Ascending aorta (tissue), 2 donors: ENCODE measurements at regions not wholly inside any gene's neighbourhood (a gene's known extent, or its start where the extent isn't known, plus 50 kb on each side); places are given as distances from the start of the nearest gene placed in this dataset.

Experiments
- DNase-seq, 2 donors: peaks; one replicate each; pipeline ENCODE4 v3.0.0-alpha.2; 2019; ENCODE audit warnings: low spot score in 2 of 2
- H3K27ac ChIP-seq, 2 donors: fragments of 200-600 bp; sonication (generic); one replicate each; pipeline ENCODE4 v1.5.1; 2016 to 2017; ENCODE audit warnings: mild to moderate bottlenecking in 1 of 2
- H3K27me3 ChIP-seq: fragments of 200-600 bp; sonication (generic); one replicate; pipeline ENCODE4 v1.5.1; 2017
- H3K36me3 ChIP-seq, 2 donors: fragments of 200-600 bp; sonication (generic); one replicate each; pipeline ENCODE4 v1.5.1; 2016
- H3K4me1 ChIP-seq, 2 donors: fragments of 200-600 bp; sonication (generic); one replicate each; pipeline ENCODE4 v1.5.1; 2016 to 2017; ENCODE audit warnings: mild to moderate bottlenecking in 1 of 2
- H3K4me3 ChIP-seq, 2 donors: fragments of 200-600 bp; sonication (generic); one replicate each; pipeline ENCODE4 v1.5.1; 2016 to 2017; ENCODE audit warnings: mild to moderate bottlenecking in 1 of 2
- H3K9me3 ChIP-seq, 2 donors: fragments of 200-600 bp; sonication (generic); one replicate each; pipeline ENCODE4 v1.5.1; 2016
- CTCF ChIP-seq, 3 experiments: fragments of 200-600 bp in 2 of 3; fragments of 450-650 bp in 1 of 3; sonication (generic) in 2 of 3; IDR thresholded peaks; one replicate each; pipeline ENCODE4 v1.5.1; 2016 to 2019; ENCODE audit warnings: antibody characterized with exemption in 3 of 3, mild to moderate bottlenecking in 1 of 3, moderate library complexity in 1 of 3
- intact Hi-C: fragments of 100-400 bp; cut with DNase I; formaldehyde crosslinking; loops from one replicate; pipeline ENCODE4 v1.15.1; 2023

DNA sequence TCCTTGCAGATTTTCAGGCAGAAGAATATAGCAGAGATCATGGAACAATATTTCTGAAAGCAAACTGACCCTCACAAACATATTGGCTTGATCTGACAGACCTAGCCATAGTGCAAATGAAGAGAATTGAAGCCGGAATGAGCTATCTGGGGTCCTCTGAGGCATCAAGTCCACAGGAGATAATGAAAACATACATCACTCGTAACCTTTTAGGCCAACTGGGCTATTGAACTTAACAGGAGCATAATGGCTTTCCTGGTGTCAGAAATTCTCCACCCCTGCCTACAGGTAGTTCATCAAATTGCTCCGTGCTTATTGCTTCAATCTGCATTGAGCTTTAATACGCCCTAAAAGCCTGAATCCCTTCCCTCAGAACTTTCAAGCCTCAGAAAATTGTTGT is 1414.6 kb upstream of the TENM4 start:
- Histone ChIP-seq H3K4me3 (no peak overlapping the region), H3K27ac (no peak overlapping the region), H3K27me3 (no peaks in the 10 kb centered on the region), H3K9me3 (no peaks in the 10 kb centered on the region), H3K36me3 (no peaks in the 10 kb centered on the region), H3K4me1 (no peaks in the 10 kb centered on the region)
- no peak for DNase-seq
- intact Hi-C loops = no loop called here
- TF ChIP-seq CTCF (IDR thresholded peaks at IDR 0.05) = no peak

GRCh38 chr11:80849253-80849652 is 1408.4 kb upstream of the TENM4 start:
- H3K4me3 ChIP-seq = no peak overlapping the region
- H3K27ac ChIP-seq = no peak overlapping the region
- intact Hi-C loops = loop anchor here (10.0 kb wide), 1 partner anchor 866 kb away; no protein-coding TSS in a partner anchor
- TF ChIP-seq CTCF (IDR thresholded peaks at IDR 0.05) = no peak
- no peaks in the 10 kb centered on the region for H3K27me3 ChIP-seq
- H3K9me3 ChIP-seq = no peaks in the 10 kb centered on the region
- DNase-seq = no peak
- H3K36me3 ChIP-seq = no peaks in the 10 kb centered on the region
- H3K4me1 ChIP-seq = no peaks in the 10 kb centered on the region

DNA sequence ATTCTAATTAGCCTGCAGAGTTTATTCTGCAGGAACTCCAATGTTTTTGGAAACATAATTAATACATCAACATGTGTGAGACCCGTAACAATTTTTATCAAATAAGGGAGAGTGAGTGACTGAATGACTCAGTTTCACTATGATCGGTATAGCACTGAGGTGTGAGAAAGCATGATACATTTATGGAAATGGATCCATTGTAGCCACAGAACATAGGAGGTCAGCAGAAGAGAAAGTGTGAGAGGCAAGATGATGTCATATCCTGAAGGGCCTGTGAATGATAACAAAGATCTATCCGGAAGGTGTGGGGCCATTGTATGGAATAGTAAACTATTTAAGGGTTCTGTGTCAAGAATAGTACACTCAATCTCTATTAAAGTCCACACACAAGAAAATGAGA is 1406.1 kb upstream of the TENM4 start:
- Histone ChIP-seq H3K36me3 (no peaks in the 10 kb centered on the region), H3K4me1 (no peaks in the 10 kb centered on the region), H3K27ac (no peak overlapping the region), H3K4me3 (no peak overlapping the region), H3K27me3 (no peaks in the 10 kb centered on the region), H3K9me3 (no peaks in the 10 kb centered on the region)
- intact Hi-C loops = loop anchor here (10.0 kb wide), 1 partner anchor 868 kb away; no protein-coding TSS in a partner anchor
- TF ChIP-seq CTCF (IDR thresholded peaks at IDR 0.05) = no peak
- no peak for DNase-seq

DNA sequence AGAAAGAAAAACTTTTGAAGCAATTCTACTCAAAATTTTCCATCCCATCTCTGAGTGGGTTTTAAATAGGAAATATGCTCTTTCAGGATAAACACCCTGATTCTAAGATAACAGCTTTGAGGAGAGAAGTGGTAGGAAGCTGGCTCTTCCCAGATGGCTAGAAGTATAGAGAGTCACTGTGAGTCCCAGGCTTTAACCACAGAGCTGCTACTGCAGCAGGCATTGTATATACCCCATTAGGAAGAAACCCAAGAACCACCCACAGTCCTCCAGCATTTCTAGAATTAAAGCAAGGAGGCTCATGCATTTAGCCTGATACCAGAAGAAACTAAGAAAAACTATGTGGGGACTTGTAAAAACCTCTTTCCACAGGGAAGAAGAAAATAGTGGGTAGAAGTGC is 1405.6 kb upstream of the TENM4 start:
- intact Hi-C loops = loop anchor here (10.0 kb wide), 1 partner anchor 868 kb away; no protein-coding TSS in a partner anchor
- H3K4me3 ChIP-seq = no peak overlapping the region
- no peak for TF ChIP-seq CTCF (IDR thresholded peaks at IDR 0.05)
- no peaks in the 10 kb centered on the region for H3K4me1 ChIP-seq
- no peaks in the 10 kb centered on the region for H3K27me3 ChIP-seq
- no peak for DNase-seq
- no peaks in the 10 kb centered on the region for H3K36me3 ChIP-seq
- no peaks in the 10 kb centered on the region for H3K9me3 ChIP-seq
- H3K27ac ChIP-seq = no peak overlapping the region

DNA sequence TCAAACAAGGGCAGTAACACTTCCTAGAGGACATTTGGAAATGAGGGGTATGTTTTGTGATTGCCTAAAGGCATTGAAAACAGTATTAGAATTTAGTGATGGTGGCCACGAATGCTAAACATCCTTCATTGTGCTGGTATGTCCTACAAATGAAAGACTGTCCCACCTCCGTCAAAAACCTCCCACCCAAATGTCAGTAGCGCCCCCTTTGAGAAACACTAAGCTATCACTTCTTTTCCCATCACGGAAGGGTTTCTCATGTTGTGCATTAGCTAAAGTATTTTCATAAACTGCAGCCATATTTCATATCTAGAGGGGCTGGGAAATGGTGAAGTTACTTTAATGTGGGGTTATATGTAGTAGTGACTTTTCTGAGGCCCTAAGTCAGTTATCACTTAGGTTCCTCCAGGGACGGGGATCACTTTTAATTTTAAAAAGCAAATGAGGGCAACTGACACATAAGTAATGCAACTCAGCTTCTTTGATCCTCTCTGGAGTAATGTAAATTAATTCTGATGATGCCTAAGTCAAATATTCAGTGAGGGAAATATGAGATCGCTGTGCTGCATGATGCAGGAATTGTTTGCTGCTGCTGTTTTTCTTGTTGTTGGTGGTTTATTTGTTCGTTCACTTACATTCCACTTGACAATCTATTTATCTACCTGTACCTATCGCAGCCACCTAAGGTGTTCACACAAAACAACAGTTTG is 1403.4 kb upstream of the TENM4 start:
- TF ChIP-seq CTCF (IDR thresholded peaks at IDR 0.05) = no peak
- intact Hi-C loops = loop anchor here (10.0 kb wide), 1 partner anchor 871 kb away; no protein-coding TSS in a partner anchor

More for the DNA sequence above, 1403.4 kb upstream of the TENM4 start:
- H3K27me3 ChIP-seq = no peaks in the 10 kb centered on the region
- H3K4me1 ChIP-seq = no peaks in the 10 kb centered on the region
- H3K27ac ChIP-seq = no peak overlapping the region
- H3K4me3 ChIP-seq = no peak overlapping the region
- H3K36me3 ChIP-seq = no peaks in the 10 kb centered on the region
- DNase-seq = no peak
- H3K9me3 ChIP-seq = no peaks in the 10 kb centered on the region
